Fibroblast of lung (primary cell): ENCODE measurements at regions not wholly inside any gene's neighbourhood (a gene's known extent, or its start where the extent isn't known, plus 50 kb on each side); places are given as distances from the start of the nearest gene placed in this dataset.

ENCODE experiments used
- DNase-seq, 2 donors: peaks; one replicate each; pipeline versions ENCODE4 v3.0.0 to v3.0.0-alpha.2; 2010; ENCODE audit warnings: low read depth in 2 of 2
- H2AFZ ChIP-seq: 2 replicates; pipeline ENCODE4 v1.5.1; 2012; ENCODE audit warnings: low read length, control low read depth, inconsistent platforms
- H3K27ac ChIP-seq: 2 replicates; pipeline ENCODE4 v1.5.1; 2011; ENCODE audit warnings: low read length, control low read depth; ENCODE audit not compliant: insufficient read depth
- H3K27me3 ChIP-seq: 2 replicates; pipeline ENCODE4 v1.5.1; 2011; ENCODE audit warnings: mild to moderate bottlenecking, low read length; ENCODE audit not compliant: control insufficient read depth, insufficient read depth
- H3K36me3 ChIP-seq: 2 replicates; pipeline ENCODE4 v1.5.1; 2011; ENCODE audit warnings: low read length; ENCODE audit not compliant: control insufficient read depth, insufficient read depth
- H3K4me1 ChIP-seq: 2 replicates; pipeline ENCODE4 v1.5.1; 2011; ENCODE audit warnings: low read length; ENCODE audit not compliant: control insufficient read depth, insufficient read depth; ENCODE audit errors: extremely low read depth
- H3K4me2 ChIP-seq: 2 replicates; pipeline ENCODE4 v1.5.1; 2011; ENCODE audit warnings: low read length, control low read depth; ENCODE audit not compliant: insufficient read depth; ENCODE audit errors: extremely low read depth
- H3K4me3 ChIP-seq, 4 experiments: fragments of 200-600 bp in 1 of 4; sonication (generic) in 1 of 4; replicated peaks in 1 of 4; 2 replicates each; pipeline ENCODE4 v1.5.1; 2011 to 2016; ENCODE audit warnings: low read length in 4 of 4, low read depth in 3 of 4, mild to moderate bottlenecking in 3 of 4, control low read depth in 2 of 4, inconsistent platforms in 1 of 4, mixed read lengths in 1 of 4; ENCODE audit not compliant: insufficient read depth in 1 of 4; ENCODE audit errors: control extremely low read depth in 1 of 4
- H3K79me2 ChIP-seq: 2 replicates; pipeline ENCODE4 v1.5.1; 2012; ENCODE audit warnings: mild to moderate bottlenecking, low read length, inconsistent platforms; ENCODE audit not compliant: control insufficient read depth, insufficient read depth
- H3K9ac ChIP-seq: 2 replicates; pipeline ENCODE4 v1.5.1; 2011; ENCODE audit warnings: mild to moderate bottlenecking, low read length, control low read depth; ENCODE audit not compliant: insufficient read depth
- H3K9me3 ChIP-seq: 2 replicates; pipeline ENCODE4 v1.5.1; 2012; ENCODE audit warnings: low read depth, low read length; ENCODE audit not compliant: control insufficient read depth, insufficient read depth
- H4K20me1 ChIP-seq: 2 replicates; pipeline ENCODE4 v1.5.1; 2011; ENCODE audit warnings: low read length; ENCODE audit not compliant: control insufficient read depth, insufficient read depth; ENCODE audit errors: extremely low read depth
- CTCF ChIP-seq, 2 donors: IDR thresholded peaks in 1 of 2; conservative IDR thresholded peaks in 1 of 2; 1 replicate in 1 of 2; 2 replicates in 1 of 2; pipeline ENCODE4 v1.5.1; 2011 to 2012; ENCODE audit warnings: low read length in 2 of 2, control low read depth in 1 of 2, inconsistent platforms in 1 of 2, low read depth in 1 of 2, mild to moderate bottlenecking in 1 of 2
- EZH2 ChIP-seq: IDR thresholded peaks from 2 replicates; pipeline ENCODE4 v1.5.1; 2012; ENCODE audit warnings: low read length, control low read depth, mild to moderate bottlenecking; ENCODE audit errors: missing control alignments

- no peak overlapping the region for H3K4me2 ChIP-seq
- H3K79me2 ChIP-seq: no peaks in the 10 kb centered on the region
- no peaks in the 10 kb centered on the region for H4K20me1 ChIP-seq
- no peak for DNase-seq
- H3K27me3 ChIP-seq: no peaks in the 10 kb centered on the region
- no peak for TF ChIP-seq EZH2
- no peak for TF ChIP-seq CTCF (conservative IDR thresholded peaks at IDR 0.05 in 1 of 2, IDR thresholded peaks at IDR 0.05 in 1 of 2; ENCODE audit: low read depth in 1 of 2, low read length in 2 of 2)
- H3K27ac ChIP-seq: no peak overlapping the region
- H3K9me3 ChIP-seq: no peaks in the 10 kb centered on the region
- no peak overlapping the region for H3K9ac ChIP-seq
- no peak overlapping the region for H3K4me3 ChIP-seq
- H3K36me3 ChIP-seq: no peaks in the 10 kb centered on the region
- no peaks in the 10 kb centered on the region for H3K4me1 ChIP-seq
- no peak overlapping the region for H2AFZ ChIP-seq
Measured at GRCh38 chr13:62444805-62445204, 1029.2 kb upstream of the PCDH20 start.

GRCh38 chr13:62434081-62434480 is 1018.4 kb upstream of the PCDH20 start:
- Histone ChIP-seq H3K79me2 (no peaks in the 10 kb centered on the region), H3K27ac (no peak overlapping the region), H3K4me3 (no peak overlapping the region), H3K9me3 (no peaks in the 10 kb centered on the region), H3K4me2 (no peak overlapping the region), H4K20me1 (no peaks in the 10 kb centered on the region), H3K36me3 (no peaks in the 10 kb centered on the region), H2AFZ (no peak overlapping the region), H3K9ac (no peak overlapping the region), H3K27me3 (no peaks in the 10 kb centered on the region), H3K4me1 (no peaks in the 10 kb centered on the region)
- no peak for DNase-seq
- TF ChIP-seq CTCF (conservative IDR thresholded peaks at IDR 0.05 in 1 of 2, IDR thresholded peaks at IDR 0.05 in 1 of 2; ENCODE audit: low read depth in 1 of 2, low read length in 2 of 2) (no peak), EZH2 (no peak)

- no peak overlapping the region for H3K27ac ChIP-seq
Measured at GRCh38 chr13:62433660-62434059, 1018.0 kb upstream of the PCDH20 start.

More at GRCh38 chr13:62433660-62434059, 1018.0 kb upstream of the PCDH20 start:
- no peak overlapping the region for H3K4me2 ChIP-seq
- no peak overlapping the region for H3K9ac ChIP-seq
- H2AFZ ChIP-seq: no peak overlapping the region
- no peak for TF ChIP-seq CTCF (conservative IDR thresholded peaks at IDR 0.05 in 1 of 2, IDR thresholded peaks at IDR 0.05 in 1 of 2; ENCODE audit: low read depth in 1 of 2, low read length in 2 of 2)
- no peak for TF ChIP-seq EZH2
- no peaks in the 10 kb centered on the region for H3K79me2 ChIP-seq
- DNase-seq: no peak
- no peaks in the 10 kb centered on the region for H3K27me3 ChIP-seq
- no peaks in the 10 kb centered on the region for H4K20me1 ChIP-seq
- no peaks in the 10 kb centered on the region for H3K36me3 ChIP-seq
- no peak overlapping the region for H3K4me3 ChIP-seq
- no peaks in the 10 kb centered on the region for H3K4me1 ChIP-seq
- no peaks in the 10 kb centered on the region for H3K9me3 ChIP-seq
